Mesendoderm (in vitro differentiated cells): ENCODE measurements at regions not wholly inside any gene's neighbourhood (a gene's known extent, or its start where the extent isn't known, plus 50 kb on each side); places are given as distances from the start of the nearest gene placed in this dataset.

Experiments used
- DNase-seq: peaks from one replicate; pipeline ENCODE4 v3.0.0; 2013
- H2AK5ac ChIP-seq: 2 replicates; pipeline ENCODE4 v1.6.1; 2013; ENCODE audit warnings: low read length, inconsistent platforms
- H2BK120ac ChIP-seq: 2 replicates; pipeline ENCODE4 v1.6.1; 2013; ENCODE audit warnings: low read depth, mild to moderate bottlenecking, low read length, moderate library complexity, mixed read lengths
- H2BK15ac ChIP-seq: replicated peaks from 2 replicates; pipeline ENCODE4 v1.6.1; 2013; ENCODE audit warnings: low read depth, mild to moderate bottlenecking, moderate library complexity
- H2BK5ac ChIP-seq: 2 replicates; pipeline ENCODE4 v1.6.1; 2013; ENCODE audit warnings: low read length, inconsistent platforms
- H3K18ac ChIP-seq: 2 replicates; pipeline ENCODE4 v1.6.1; 2013; ENCODE audit warnings: mild to moderate bottlenecking, low read length, mixed read lengths
- H3K23ac ChIP-seq: one replicate; pipeline ENCODE4 v1.6.1; 2013; ENCODE audit warnings: low read length
- H3K27ac ChIP-seq: 2 replicates; pipeline ENCODE4 v1.5.1; 2013; ENCODE audit warnings: low read depth, mild to moderate bottlenecking, inconsistent platforms, low read length, moderate library complexity
- H3K27me3 ChIP-seq: 2 replicates; pipeline ENCODE4 v1.6.1; 2013; ENCODE audit warnings: low read length, control low read depth, mild to moderate bottlenecking, inconsistent platforms; ENCODE audit not compliant: insufficient read depth, poor library complexity
- H3K36me3 ChIP-seq: 2 replicates; pipeline ENCODE4 v1.6.1; 2013; ENCODE audit warnings: low read length, inconsistent platforms; ENCODE audit not compliant: control insufficient read depth, insufficient read depth
- H3K4ac ChIP-seq: one replicate; pipeline ENCODE4 v1.6.1; 2013; ENCODE audit warnings: low read depth, mild to moderate bottlenecking, low read length, moderate library complexity
- H3K4me1 ChIP-seq: 2 replicates; pipeline ENCODE4 v1.6.1; 2013; ENCODE audit warnings: low read depth, low read length, inconsistent platforms; ENCODE audit not compliant: control insufficient read depth
- H3K4me2 ChIP-seq: 2 replicates; pipeline ENCODE4 v1.6.1; 2013; ENCODE audit warnings: low read length
- H3K4me3 ChIP-seq: 2 replicates; pipeline ENCODE4 v1.5.1; 2013; ENCODE audit warnings: mild to moderate bottlenecking, low read length
- H3K56ac ChIP-seq: one replicate; pipeline ENCODE4 v1.6.1; 2013; ENCODE audit warnings: low read length
- H3K79me1 ChIP-seq: 2 replicates; pipeline ENCODE4 v1.6.1; 2013; ENCODE audit warnings: low read length, inconsistent platforms
- H3K79me2 ChIP-seq: 2 replicates; pipeline ENCODE4 v1.6.1; 2013; ENCODE audit warnings: mild to moderate bottlenecking, low read length; ENCODE audit not compliant: control insufficient read depth, insufficient read depth
- H3K9ac ChIP-seq: 2 replicates; pipeline ENCODE4 v1.6.1; 2013; ENCODE audit warnings: low read length, inconsistent platforms
- H4K5ac ChIP-seq: one replicate; pipeline ENCODE4 v1.6.1; 2013; ENCODE audit warnings: low read length
- H4K8ac ChIP-seq: one replicate; pipeline ENCODE4 v1.6.1; 2013; ENCODE audit warnings: low read depth, mild to moderate bottlenecking, control low read depth, low read length, moderate library complexity
- WGBS: extraction: QIAGEN DNeasy Blood & Tissue Kit; methylation state at CpG from one replicate; pipeline ENCODE4 v1.1.7; 2013; ENCODE audit warnings: low lambda C conversion rate, missing lambda C conversion rate; ENCODE audit not compliant: insufficient coverage; ENCODE audit errors: extremely low coverage; 5-methylcytosine and 5-hydroxymethylcytosine counted together

DNA sequence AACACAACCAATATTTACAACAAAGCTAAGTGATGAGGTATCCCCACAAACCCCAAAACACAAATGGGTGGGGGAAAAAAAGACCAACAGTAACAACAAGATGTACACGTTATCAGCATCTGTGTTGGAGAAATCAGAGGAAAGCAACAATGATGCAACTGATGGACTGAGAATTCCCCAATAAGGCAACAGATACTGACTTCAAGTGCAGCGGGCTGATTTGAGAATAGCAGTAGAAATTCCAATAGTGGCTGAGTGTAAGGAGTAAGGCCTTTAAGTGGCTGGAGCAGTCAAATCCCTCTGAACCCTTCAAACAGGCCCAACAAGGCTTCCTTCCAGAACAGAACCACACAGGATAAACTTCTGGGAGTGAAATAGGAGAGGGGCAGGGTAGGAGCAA lies 97.6 kb downstream of the TM2D1 start:
- no peaks in the 10 kb centered on the region for H3K27me3 ChIP-seq
- no peak overlapping the region for H3K4me3 ChIP-seq
- no peak overlapping the region for H2AK5ac ChIP-seq
- H3K79me2 ChIP-seq: no peaks in the 10 kb centered on the region
- no CpG with 5 or more reads among the region's 2 CpGs for WGBS
- H3K4ac ChIP-seq: no peak overlapping the region
- H3K36me3 ChIP-seq: no peaks in the 10 kb centered on the region
- no peak overlapping the region for H4K8ac ChIP-seq
- H2BK5ac ChIP-seq: no peak overlapping the region
- H3K23ac ChIP-seq: no peak overlapping the region
- H3K4me2 ChIP-seq: no peak overlapping the region
- no peak for DNase-seq
- no peak overlapping the region for H3K27ac ChIP-seq
- no peak overlapping the region for H2BK15ac ChIP-seq
- no peak overlapping the region for H3K18ac ChIP-seq
- no peak overlapping the region for H4K5ac ChIP-seq
- no peaks in the 10 kb centered on the region for H3K79me1 ChIP-seq
- H2BK120ac ChIP-seq: no peak overlapping the region
- no peak overlapping the region for H3K9ac ChIP-seq
- H3K4me1 ChIP-seq: no peaks in the 10 kb centered on the region
- H3K56ac ChIP-seq: no peak overlapping the region

DNA sequence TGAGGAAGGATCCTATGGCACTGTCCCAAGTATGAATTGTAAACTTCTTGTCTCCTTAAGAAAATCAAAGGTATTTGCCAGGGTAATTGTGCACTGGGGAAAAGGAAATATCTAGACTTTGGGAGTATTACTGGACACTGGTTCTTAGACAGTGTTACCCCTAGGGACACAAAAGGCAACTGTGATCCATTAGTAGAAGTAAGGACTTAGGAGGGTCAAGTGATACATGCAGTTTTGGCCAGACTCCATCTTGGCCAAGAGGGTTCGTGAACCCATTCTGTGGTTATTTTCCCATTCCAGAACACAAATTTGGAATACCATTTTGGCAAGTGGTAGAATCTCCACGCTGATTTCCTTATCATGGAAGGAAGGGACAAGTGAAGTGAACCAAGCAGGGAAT lies 98.1 kb downstream of the TM2D1 start:
- no CpG with 5 or more reads among the region's 2 CpGs for WGBS
- Histone ChIP-seq H3K4me1 (no peaks in the 10 kb centered on the region), H3K79me2 (no peaks in the 10 kb centered on the region), H4K5ac (no peak overlapping the region), H3K27me3 (no peaks in the 10 kb centered on the region), H3K4ac (no peak overlapping the region), H3K4me3 (no peak overlapping the region), H3K18ac (no peak overlapping the region), H3K27ac (no peak overlapping the region), H3K23ac (no peak overlapping the region), H4K8ac (no peak overlapping the region), H3K9ac (no peak overlapping the region), H2BK15ac (no peak overlapping the region), H3K56ac (no peak overlapping the region), H2BK120ac (no peak overlapping the region), H3K79me1 (no peaks in the 10 kb centered on the region), H2AK5ac (no peak overlapping the region), H3K36me3 (no peaks in the 10 kb centered on the region), H3K4me2 (no peak overlapping the region), H2BK5ac (no peak overlapping the region)
- no peak for DNase-seq

DNA sequence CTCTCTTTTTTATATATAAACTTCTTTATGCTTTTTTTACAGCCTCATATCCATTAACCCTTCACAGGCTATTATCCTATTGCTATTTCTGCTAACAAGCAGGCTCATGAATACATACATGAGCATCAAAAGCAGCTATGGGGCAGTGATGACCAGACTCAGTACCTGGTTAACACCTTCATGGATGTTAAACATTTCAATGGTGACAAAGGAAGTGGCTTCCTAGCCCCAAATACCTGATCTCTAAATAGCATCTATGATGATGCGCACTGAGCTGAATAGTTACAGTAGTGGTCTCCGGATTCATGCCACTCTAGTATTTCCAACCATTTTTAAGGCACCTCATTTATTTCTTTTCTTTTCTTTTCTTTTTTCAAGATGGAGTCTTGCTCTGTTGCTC lies 101.1 kb downstream of the TM2D1 start:
- no peaks in the 10 kb centered on the region for H3K79me1 ChIP-seq
- no peak overlapping the region for H2BK15ac ChIP-seq
- no peak overlapping the region for H3K4ac ChIP-seq
- H3K9ac ChIP-seq: no peak overlapping the region
- H3K4me1 ChIP-seq: no peaks in the 10 kb centered on the region
- no peaks in the 10 kb centered on the region for H3K36me3 ChIP-seq
- H3K18ac ChIP-seq: no peak overlapping the region
- H3K23ac ChIP-seq: no peak overlapping the region
- H3K4me2 ChIP-seq: no peak overlapping the region
- no peak overlapping the region for H2AK5ac ChIP-seq
- no peak overlapping the region for H2BK5ac ChIP-seq
- H3K56ac ChIP-seq: no peak overlapping the region
- no peak overlapping the region for H3K27ac ChIP-seq
- DNase-seq: no peak
- no peaks in the 10 kb centered on the region for H3K27me3 ChIP-seq
- no CpG with 5 or more reads among the region's 2 CpGs for WGBS
- H4K5ac ChIP-seq: no peak overlapping the region
- no peaks in the 10 kb centered on the region for H3K79me2 ChIP-seq
- no peak overlapping the region for H2BK120ac ChIP-seq
- no peak overlapping the region for H3K4me3 ChIP-seq
- H4K8ac ChIP-seq: no peak overlapping the region

DNA sequence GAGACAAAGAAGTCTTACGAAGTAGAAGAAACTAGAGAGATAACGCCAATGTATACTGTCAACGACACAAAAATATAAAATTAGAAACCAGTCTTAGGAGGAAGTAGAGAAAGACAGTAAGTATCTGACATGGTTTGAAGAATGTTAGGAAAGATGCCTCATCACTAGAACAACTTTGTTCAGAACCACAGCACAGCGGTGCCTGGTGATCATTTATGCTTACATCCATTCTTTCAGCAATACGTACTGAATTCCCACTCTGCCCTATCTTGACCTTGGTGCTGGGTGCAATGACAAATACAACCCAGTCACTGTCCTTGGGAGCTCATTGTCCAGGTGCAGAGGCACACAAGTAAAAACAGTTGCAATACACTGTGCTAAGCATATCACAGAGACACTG lies 104.4 kb downstream of the TM2D1 start:
- H3K18ac ChIP-seq: no peak overlapping the region
- no peaks in the 10 kb centered on the region for H3K79me1 ChIP-seq
- H3K27ac ChIP-seq: no peak overlapping the region
- no peak overlapping the region for H3K23ac ChIP-seq
- no peaks in the 10 kb centered on the region for H3K79me2 ChIP-seq
- H3K27me3 ChIP-seq: no peaks in the 10 kb centered on the region
- H3K56ac ChIP-seq: no peak overlapping the region
- WGBS: no CpG with 5 or more reads among the region's 5 CpGs
- no peak overlapping the region for H3K4me3 ChIP-seq
- H2BK5ac ChIP-seq: no peak overlapping the region
- no peak for DNase-seq
- no peak overlapping the region for H3K4ac ChIP-seq
- H3K9ac ChIP-seq: no peak overlapping the region
- H2BK120ac ChIP-seq: no peak overlapping the region
- H3K4me2 ChIP-seq: no peak overlapping the region
- H2AK5ac ChIP-seq: no peak overlapping the region
- no peaks in the 10 kb centered on the region for H3K36me3 ChIP-seq
- no peaks in the 10 kb centered on the region for H3K4me1 ChIP-seq
- H4K5ac ChIP-seq: no peak overlapping the region
- H2BK15ac ChIP-seq: no peak overlapping the region
- no peak overlapping the region for H4K8ac ChIP-seq

DNA sequence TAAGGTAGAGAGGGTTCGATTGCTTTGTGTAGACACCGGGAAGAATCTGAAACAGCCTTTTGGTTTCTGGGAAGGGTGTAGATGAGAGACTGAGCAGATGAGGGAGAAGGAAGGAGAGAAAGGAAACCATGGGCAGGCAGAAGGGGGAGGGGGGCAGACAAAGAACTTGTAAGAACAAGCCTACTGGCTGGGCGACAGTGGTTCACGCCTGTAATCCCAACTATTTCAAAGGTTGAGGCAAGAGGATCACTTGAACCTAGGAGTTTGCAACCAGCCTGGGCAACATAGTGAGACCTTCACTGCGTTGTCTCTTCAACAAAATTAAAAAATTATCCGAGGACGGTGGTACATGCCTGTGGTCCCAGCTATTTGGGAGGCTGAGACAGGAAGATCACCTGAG lies 106.2 kb downstream of the TM2D1 start:
- Histone ChIP-seq H4K5ac (no peak overlapping the region), H3K79me2 (no peaks in the 10 kb centered on the region), H3K79me1 (no peaks in the 10 kb centered on the region), H2BK15ac (no peak overlapping the region), H3K23ac (no peak overlapping the region), H3K4me1 (no peaks in the 10 kb centered on the region), H3K18ac (peak overlapping the region; percentile 5), H3K27me3 (no peaks in the 10 kb centered on the region), H2BK5ac (no peak overlapping the region), H2AK5ac (no peak overlapping the region), H3K56ac (no peak overlapping the region), H3K4me3 (no peak overlapping the region), H2BK120ac (no peak overlapping the region), H3K9ac (no peak overlapping the region), H4K8ac (no peak overlapping the region), H3K4ac (no peak overlapping the region), H3K27ac (no peak overlapping the region), H3K36me3 (no peaks in the 10 kb centered on the region), H3K4me2 (no peak overlapping the region)
- peak; percentile 28 for DNase-seq
- WGBS: no CpG with 5 or more reads among the region's 7 CpGs

DNA sequence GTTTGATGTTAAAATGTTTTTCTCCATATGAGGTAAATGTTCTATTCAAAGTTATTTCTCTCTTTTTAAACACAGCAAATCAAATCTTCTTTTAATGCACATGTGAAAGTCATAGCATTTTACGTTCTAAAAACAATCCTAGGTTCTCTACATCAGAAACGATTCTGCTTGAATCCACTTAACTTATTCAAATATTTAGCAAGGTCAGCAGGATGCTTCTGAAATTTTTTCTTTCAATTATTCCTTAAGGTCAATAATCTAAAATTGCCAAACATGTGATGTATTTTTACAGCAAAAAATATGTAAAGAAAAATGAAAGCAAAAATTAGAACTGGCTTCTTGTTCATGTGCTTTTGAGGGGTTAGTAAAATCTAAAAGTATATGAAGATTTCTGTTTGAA lies 106.7 kb downstream of the TM2D1 start:
- DNase-seq: no peak
- WGBS: no CpG with 5 or more reads among the region's 2 CpGs
- no peak overlapping the region for H3K27ac ChIP-seq
- H3K4me2 ChIP-seq: no peak overlapping the region
- H4K8ac ChIP-seq: no peak overlapping the region
- H3K79me2 ChIP-seq: no peaks in the 10 kb centered on the region
- H3K4me3 ChIP-seq: no peak overlapping the region
- no peak overlapping the region for H3K4ac ChIP-seq
- no peak overlapping the region for H3K9ac ChIP-seq
- no peak overlapping the region for H2BK120ac ChIP-seq
- no peaks in the 10 kb centered on the region for H3K36me3 ChIP-seq
- no peak overlapping the region for H4K5ac ChIP-seq
- H3K18ac ChIP-seq: no peak overlapping the region
- no peak overlapping the region for H2BK5ac ChIP-seq
- no peak overlapping the region for H2BK15ac ChIP-seq
- no peak overlapping the region for H3K23ac ChIP-seq
- no peak overlapping the region for H2AK5ac ChIP-seq
- no peaks in the 10 kb centered on the region for H3K27me3 ChIP-seq
- H3K56ac ChIP-seq: no peak overlapping the region
- H3K79me1 ChIP-seq: no peaks in the 10 kb centered on the region
- H3K4me1 ChIP-seq: no peaks in the 10 kb centered on the region
